ENCODE measurements at regions not wholly inside any gene's neighbourhood (a gene's known extent, or its start where the extent isn't known, plus 50 kb on each side); places are given as distances from the start of the nearest gene placed in this dataset.

GRCh38 chr3:151992326-151993041 lies 119.0 kb downstream of the SUCNR1 start:
- no peak for DNase-seq (ENCODE audit: low spot score)

- no peak for DNase-seq (ENCODE audit: low spot score)
Observed at GRCh38 chr3:151995091-151995490, 121.6 kb downstream of the SUCNR1 start.

DNA sequence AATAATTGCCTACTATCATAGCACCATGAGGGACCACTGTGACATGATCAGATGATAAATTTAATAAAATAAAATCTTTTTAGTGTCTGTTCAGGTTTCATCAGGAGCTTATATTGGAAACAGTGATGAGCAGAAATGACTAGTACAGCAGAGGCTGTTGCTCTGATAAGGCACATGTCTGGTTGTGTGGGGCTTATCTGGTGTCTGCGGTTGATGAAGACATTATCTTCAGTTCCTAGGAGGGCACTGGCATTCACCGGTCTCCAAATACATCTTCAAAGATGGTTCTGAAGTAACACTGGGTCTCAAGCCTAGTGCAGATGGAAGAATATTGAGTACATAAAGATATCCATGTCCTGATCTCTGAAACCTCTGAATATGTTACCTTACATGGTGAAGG lies 125.3 kb downstream of the SUCNR1 start:
- DNase-seq (ENCODE audit: low spot score): no peak

DNA sequence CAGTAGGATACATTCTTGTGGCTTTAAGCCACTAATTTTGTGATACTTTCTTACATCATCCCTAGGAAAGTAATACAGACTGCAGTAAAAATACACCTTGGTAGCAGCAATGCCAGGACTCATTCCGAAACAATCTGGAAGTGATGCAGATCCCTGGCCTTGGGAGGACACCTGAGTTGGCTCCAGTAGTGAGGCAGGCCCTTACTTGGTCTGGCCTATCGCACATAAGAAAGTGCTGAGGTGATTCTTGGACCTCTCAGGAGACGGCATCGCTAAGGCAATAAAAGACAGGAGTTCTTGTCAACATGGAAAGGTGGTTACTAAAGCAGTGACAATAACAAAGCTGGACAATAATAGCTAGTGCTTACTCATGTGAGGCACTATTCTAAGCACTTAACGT lies 126.5 kb downstream of the SUCNR1 start:
- DNase-seq (ENCODE audit: low spot score): no peak

- no peak for DNase-seq (ENCODE audit: low spot score)
Observed at GRCh38 chr3:152011812-152012735, 138.6 kb downstream of the SUCNR1 start.

DNA sequence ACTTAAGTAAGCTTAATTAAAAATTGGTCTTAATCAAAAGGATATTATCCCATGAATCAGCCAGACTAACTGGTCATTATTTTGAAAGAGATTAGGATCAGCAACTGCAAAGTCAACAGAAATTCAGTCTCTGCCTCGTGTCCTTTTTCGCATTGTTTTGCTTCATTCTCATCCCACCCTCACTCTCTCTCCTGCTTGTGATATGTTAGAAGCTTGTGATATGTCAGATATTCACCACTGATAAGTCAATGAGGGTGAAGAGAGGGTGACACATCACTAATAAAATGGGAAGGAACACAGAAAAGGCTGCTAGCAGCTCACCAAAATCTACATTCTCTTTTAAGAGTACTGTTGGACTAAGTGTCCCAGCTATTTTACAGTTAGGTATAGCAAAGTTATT lies 146.1 kb downstream of the SUCNR1 start:
- no peak for DNase-seq (ENCODE audit: low spot score)

DNA sequence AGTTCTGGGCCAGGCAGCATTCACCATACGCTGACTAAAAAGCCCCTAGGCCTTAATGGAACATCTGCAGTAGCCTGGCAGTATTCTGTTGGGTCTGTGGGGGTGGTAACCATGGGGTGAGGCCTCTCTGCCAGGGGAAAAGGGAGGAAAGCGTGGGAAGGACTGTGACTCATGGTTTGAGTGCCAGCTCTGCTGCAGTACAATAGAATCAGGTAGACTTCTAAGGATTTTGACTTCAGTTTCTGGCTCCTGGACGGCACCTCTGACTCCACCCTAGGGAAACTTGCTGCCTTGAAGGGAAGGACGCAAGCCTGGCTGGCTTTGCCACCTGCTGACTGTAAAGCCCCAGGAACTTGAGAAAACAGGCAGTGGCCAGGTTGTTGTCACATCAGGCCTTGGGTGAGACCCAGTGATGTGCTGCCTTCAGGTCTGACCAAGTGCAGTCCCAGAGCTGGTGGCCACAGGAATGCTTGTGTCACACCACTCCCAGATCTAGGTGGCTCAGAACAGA lies 148.6 kb downstream of the SUCNR1 start:
- no peak for DNase-seq (ENCODE audit: low spot score)

- no peak for DNase-seq (ENCODE audit: low spot score)
Observed at GRCh38 chr3:152026033-152026556, 152.7 kb downstream of the SUCNR1 start.

DNA sequence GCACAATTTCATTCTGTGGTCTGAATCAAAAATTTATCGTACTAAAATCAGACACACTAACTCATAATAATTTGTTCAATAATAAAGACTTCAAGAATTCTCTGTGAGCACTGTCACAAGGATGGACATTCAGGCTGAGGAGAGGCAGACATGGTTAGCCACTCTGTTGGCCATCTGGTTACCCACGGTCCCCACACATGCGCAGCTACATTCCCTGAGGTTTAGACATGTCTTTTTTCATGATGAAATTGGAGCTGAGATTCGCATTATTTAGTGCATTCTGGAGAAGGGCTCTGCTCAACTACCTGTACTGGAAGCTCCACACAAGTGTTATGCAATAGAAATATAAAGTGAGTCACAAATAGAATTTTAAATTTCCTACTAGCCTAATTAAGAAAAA lies 156.9 kb downstream of the SUCNR1 start:
- no peak for DNase-seq (ENCODE audit: low spot score)

- DNase-seq (ENCODE audit: low spot score): no peak
Observed at GRCh38 chr3:152031321-152031720, 157.9 kb downstream of the SUCNR1 start.

DNA sequence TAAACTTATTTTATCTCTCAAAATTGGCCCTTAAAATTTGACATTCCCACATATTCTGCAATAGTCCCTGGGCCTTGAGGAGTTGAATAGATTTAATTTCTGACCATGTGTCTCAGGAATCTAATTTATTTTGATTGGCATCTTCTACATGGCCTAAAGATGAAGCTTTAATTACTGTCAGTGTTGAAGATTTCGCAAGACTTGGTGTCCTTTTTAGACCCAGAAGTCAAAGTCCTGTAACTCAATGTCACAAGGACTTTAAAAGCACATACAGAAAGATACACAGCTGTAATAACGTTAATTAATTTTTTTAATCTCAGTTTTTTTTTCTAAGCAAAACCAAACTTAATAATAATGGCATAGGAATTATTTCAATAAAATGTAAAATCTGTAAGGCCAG lies 163.9 kb downstream of the SUCNR1 start:
- no peak for DNase-seq (ENCODE audit: low spot score)

- no peak for DNase-seq (ENCODE audit: low spot score)
Observed at GRCh38 chr3:152037953-152038352, 164.5 kb downstream of the SUCNR1 start.

DNA sequence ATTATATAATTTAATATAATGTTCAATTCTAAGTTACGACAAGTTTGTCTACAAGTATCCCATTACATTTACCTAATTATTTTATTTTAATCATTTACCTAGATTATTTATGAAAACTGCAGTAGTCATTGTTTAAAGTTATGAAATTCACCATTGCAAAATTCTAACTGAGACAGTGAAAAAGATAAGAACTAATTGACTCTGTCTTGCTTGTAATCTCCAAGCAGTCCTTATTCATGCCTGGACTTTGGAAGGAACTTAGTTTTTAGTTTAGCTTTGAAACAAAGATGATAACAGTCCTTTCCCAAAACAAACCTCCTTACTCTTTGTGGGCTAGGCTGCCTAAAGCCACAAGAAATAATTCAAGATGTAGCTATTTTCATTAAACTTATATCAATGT lies 165.0 kb downstream of the SUCNR1 start:
- no peak for DNase-seq (ENCODE audit: low spot score)

DNA sequence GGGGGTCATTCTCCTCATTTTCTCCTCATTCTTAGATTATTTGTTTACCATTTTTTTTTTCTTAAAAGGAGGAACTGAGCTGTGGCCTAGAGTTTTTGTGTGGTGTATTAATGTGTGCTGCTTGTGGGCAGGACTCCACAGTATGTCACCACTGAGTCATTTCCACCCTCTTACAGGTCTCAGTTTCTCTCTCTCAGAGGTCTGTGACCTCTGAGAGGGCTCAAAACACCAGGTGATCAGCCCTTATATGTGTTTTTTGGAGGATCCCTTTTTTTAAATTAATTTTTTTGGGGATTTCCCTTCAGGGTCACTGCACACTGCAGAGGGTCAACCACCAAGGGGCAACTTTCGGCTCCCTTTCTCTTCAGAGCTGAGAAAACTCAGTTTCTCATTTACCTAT lies 166.4 kb downstream of the SUCNR1 start:
- no peak for DNase-seq (ENCODE audit: low spot score)

GRCh38 chr3:152040319-152040718 lies 166.9 kb downstream of the SUCNR1 start:
- DNase-seq (ENCODE audit: low spot score): no peak

GRCh38 chr3:152043620-152044019 lies 170.2 kb downstream of the SUCNR1 start:
- DNase-seq (ENCODE audit: low spot score): no peak

DNA sequence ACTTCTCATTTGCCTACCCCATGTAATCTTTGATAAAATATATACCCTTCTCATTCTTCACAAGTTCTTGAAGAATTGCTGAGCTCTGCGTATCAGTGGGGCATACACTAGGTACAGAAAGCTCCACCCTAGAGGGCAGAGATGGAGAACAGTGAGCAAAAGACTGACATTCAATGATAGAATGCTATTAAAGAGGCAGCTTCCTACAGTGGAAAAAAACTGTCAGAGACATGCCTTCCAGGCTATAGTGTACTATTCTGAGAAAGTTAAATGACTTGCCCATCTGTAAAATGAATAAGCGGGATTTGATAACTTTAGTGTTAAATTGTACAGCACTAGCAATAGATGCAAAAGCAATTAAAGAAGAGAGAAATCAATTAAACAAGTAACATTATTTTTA lies 172.8 kb downstream of the SUCNR1 start:
- no peak for DNase-seq (ENCODE audit: low spot score)

DNA sequence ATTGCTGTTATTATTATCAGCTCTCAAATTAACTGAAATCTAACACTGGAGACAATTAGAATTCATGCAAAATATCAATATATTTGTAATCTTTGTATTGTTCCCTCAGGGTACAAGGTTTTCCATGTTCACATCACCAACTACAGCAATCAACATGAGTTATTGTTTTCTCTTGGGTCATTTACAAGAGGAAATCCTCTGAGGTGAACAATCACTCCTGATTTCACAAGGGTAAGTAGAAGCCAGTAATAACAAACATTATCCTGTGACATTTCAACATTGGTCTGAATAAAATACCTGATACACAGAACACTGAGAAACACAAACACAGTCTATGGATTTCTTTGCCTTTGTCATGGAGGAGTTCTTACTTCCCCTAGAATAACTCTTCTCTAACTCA lies 174.0 kb downstream of the SUCNR1 start:
- no peak for DNase-seq (ENCODE audit: low spot score)

GRCh38 chr3:152048831-152049230 lies 175.4 kb downstream of the SUCNR1 start:
- DNase-seq (ENCODE audit: low spot score): no peak

GRCh38 chr3:152050903-152051302 lies 177.5 kb downstream of the SUCNR1 start:
- DNase-seq (ENCODE audit: low spot score): no peak

DNA sequence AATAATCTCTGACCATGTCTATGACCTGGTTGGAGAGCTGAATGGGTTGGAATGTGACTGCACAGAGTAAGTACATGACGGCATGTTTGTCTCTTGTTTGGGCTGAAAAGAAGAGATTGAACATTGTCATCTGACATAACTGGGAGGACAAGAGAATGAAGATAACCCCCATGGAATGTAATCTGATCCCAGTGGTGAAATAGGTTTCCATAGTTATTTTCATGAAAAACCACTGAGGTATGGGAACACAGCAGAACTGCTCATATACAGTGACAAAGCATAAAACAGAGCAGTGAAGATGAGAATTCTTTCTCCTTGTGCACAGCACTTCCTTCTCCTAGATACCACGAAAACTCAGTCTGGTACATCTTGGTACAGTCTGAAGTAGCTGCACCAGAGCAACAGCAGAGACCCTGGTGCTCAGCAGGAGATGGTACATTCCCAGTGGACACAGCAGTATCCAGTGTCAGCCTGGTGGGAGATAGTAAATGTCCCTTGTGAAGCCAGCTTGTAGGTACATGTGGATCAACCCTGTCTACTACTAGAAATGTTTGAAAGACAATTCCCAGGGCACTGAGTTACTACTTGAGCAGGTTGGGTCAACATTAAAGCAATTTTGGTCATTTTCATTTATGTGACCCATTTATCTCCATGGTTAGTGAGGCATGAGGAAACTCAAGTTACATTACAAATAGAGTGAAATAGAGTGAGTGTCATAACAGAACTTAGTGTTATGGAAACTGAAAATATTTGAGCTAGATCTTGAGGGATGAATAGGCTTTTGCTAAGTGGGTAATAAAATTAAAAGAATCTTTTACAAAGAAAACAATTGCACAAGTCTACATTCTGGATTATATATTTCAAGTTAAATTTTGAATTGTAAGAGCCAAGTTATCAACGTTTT lies 178.3 kb downstream of the SUCNR1 start:
- no peak for DNase-seq (ENCODE audit: low spot score)

DNA sequence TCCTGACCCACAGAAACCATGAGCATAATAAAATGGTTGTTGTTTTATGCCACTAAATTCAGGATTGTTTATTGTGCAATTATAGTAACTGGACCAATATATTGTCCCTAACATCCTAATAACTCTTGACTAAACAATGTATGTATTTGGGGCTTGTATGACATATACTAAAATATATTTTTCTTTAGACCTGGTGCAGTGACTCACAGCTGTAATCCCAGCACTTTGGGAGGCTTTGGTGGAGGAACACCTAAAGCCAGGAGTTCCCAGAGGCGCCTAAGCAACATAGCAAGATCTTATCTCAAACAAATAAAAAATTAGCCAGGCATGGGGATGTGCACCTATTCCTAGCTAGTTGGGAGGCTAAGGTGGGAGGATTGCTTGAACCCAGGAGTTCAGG lies 180.4 kb downstream of the SUCNR1 start:
- no peak for DNase-seq (ENCODE audit: low spot score)
